ENCODE measurements at regions not wholly inside any gene's neighbourhood (a gene's known extent, or its start where the extent isn't known, plus 50 kb on each side); places are given as distances from the start of the nearest gene placed in this dataset.

DNA sequence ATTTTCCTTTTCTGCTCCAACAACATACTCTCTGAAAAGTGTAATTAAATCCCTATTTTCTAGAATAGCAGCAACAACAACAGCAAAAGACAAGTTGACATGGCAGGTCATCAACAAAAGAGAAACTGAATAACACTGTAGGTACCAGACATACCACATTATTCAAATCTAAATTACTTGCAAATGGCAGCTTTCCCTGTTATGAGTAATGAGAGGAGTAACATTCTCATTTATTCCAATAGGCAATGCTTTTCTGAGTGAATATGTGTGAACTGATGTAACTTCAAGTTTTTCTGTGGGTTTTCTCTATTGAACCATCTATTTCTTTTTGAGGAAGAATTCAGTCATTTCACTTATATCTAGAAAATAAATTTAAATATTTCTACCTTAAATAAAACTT lies 501.5 kb downstream of the TRIB2 start:
- TF ChIP-seq EZH2 (optimal IDR thresholded peaks at IDR 0.05; ENCODE audit: low read depth, low read length) (no peak), EZH2phosphoT487 (IDR thresholded peaks at IDR 0.05; ENCODE audit: low read length) (no peak)
- TF ChIP-seq, protein P1, sequence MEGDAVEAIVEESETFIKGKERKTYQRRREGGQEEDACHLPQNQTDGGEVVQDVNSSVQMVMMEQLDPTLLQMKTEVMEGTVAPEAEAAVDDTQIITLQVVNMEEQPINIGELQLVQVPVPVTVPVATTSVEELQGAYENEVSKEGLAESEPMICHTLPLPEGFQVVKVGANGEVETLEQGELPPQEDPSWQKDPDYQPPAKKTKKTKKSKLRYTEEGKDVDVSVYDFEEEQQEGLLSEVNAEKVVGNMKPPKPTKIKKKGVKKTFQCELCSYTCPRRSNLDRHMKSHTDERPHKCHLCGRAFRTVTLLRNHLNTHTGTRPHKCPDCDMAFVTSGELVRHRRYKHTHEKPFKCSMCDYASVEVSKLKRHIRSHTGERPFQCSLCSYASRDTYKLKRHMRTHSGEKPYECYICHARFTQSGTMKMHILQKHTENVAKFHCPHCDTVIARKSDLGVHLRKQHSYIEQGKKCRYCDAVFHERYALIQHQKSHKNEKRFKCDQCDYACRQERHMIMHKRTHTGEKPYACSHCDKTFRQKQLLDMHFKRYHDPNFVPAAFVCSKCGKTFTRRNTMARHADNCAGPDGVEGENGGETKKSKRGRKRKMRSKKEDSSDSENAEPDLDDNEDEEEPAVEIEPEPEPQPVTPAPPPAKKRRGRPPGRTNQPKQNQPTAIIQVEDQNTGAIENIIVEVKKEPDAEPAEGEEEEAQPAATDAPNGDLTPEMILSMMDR (IDR thresholded peaks at IDR 0.05; ENCODE audit: low read length), result no peak
